CD14-positive monocyte (primary cell): ENCODE measurements at regions not wholly inside any gene's neighbourhood (a gene's known extent, or its start where the extent isn't known, plus 50 kb on each side); places are given as distances from the start of the nearest gene placed in this dataset.

Experiments
- DNase-seq, 3 donors: peaks; one replicate each; pipeline ENCODE4 v3.0.0-alpha.2; 2011 to 2022
- H2AFZ ChIP-seq: 2 replicates; pipeline ENCODE4 v1.6.0; 2012; ENCODE audit warnings: mild to moderate bottlenecking, low read depth, low read length, inconsistent platforms; ENCODE audit not compliant: insufficient read depth, poor library complexity, severe bottlenecking
- H3K27ac ChIP-seq, 2 donors: 1 replicate in 1 of 2; 2 replicates in 1 of 2; pipeline ENCODE4 v1.5.1; 2012 to 2013; ENCODE audit warnings: low read length in 2 of 2, control low read depth in 1 of 2, inconsistent platforms in 1 of 2, low read depth in 1 of 2, mild to moderate bottlenecking in 1 of 2
- H3K27me3 ChIP-seq, 2 donors: one replicate each; pipeline versions ENCODE4 v1.6.0 to v1.6.1; 2011 to 2013; ENCODE audit warnings: low read length in 2 of 2; ENCODE audit not compliant: control insufficient read depth in 2 of 2, insufficient read depth in 2 of 2
- H3K36me3 ChIP-seq, 2 donors: replicated peaks in 1 of 2; 1 replicate in 1 of 2; 2 replicates in 1 of 2; pipeline versions ENCODE4 v1.5.1 to v1.6.1; 2012 to 2013; ENCODE audit warnings: low read length in 2 of 2, control low read depth in 1 of 2, inconsistent platforms in 1 of 2, mild to moderate bottlenecking in 1 of 2; ENCODE audit not compliant: insufficient read depth in 2 of 2, control insufficient read depth in 1 of 2
- H3K4me1 ChIP-seq, 2 donors: 1 replicate in 1 of 2; 2 replicates in 1 of 2; pipeline versions ENCODE4 v1.5.1 to v1.6.1; 2012 to 2013; ENCODE audit warnings: low read length in 2 of 2, control low read depth in 1 of 2, inconsistent platforms in 1 of 2, mild to moderate bottlenecking in 1 of 2, moderate library complexity in 1 of 2; ENCODE audit not compliant: insufficient read depth in 2 of 2, control insufficient read depth in 1 of 2
- H3K4me2 ChIP-seq: replicated peaks from 2 replicates; pipeline ENCODE3; 2012; ENCODE audit warnings: low read length, moderate library complexity, mild to moderate bottlenecking; ENCODE audit not compliant: poor library complexity, severe bottlenecking; ENCODE audit errors: extremely low read depth
- H3K4me3 ChIP-seq, 3 experiments: fragments of 200-600 bp in 1 of 3; sonication (generic) in 1 of 3; replicated peaks in 1 of 3; 1 replicate in 2 of 3; 2 replicates in 1 of 3; pipeline ENCODE4 v1.5.1; 2011 to 2013; ENCODE audit warnings: low read length in 3 of 3, mild to moderate bottlenecking in 3 of 3, control low read depth in 2 of 3, low read depth in 2 of 3, inconsistent platforms in 1 of 3, moderate library complexity in 1 of 3
- H3K79me2 ChIP-seq: 2 replicates; pipeline ENCODE4 v1.6.0; 2012; ENCODE audit warnings: mild to moderate bottlenecking, control low read depth, inconsistent platforms, low read length, moderate library complexity; ENCODE audit not compliant: insufficient read depth
- H3K9ac ChIP-seq: 2 replicates; pipeline ENCODE4 v1.6.0; 2017; ENCODE audit warnings: low read length, mild to moderate bottlenecking; ENCODE audit not compliant: insufficient read depth, poor library complexity, severe bottlenecking
- H3K9me3 ChIP-seq, 2 donors: replicated peaks in 1 of 2; 1 replicate in 1 of 2; 2 replicates in 1 of 2; pipeline versions ENCODE4 v1.5.1 to v1.6.1; 2012 to 2013; ENCODE audit warnings: low read length in 2 of 2, control low read depth in 1 of 2; ENCODE audit not compliant: control insufficient read depth in 1 of 2, insufficient read depth in 1 of 2
- H4K20me1 ChIP-seq: 2 replicates; pipeline ENCODE4 v1.6.0; 2012; ENCODE audit warnings: mild to moderate bottlenecking, low read length, control low read depth, moderate library complexity; ENCODE audit not compliant: insufficient read depth
- H3K27ac Mint-ChIP-seq, 7 donors: one replicate each; pipeline ENCODE4 v1.8.0; 2020; ENCODE audit warnings: mild to moderate bottlenecking in 7 of 7, mixed read lengths in 7 of 7, moderate library complexity in 6 of 7, inconsistent platforms in 2 of 7
- H3K27me3 Mint-ChIP-seq, 3 donors: one replicate each; pipeline ENCODE4 v1.8.0; 2021 to 2022; ENCODE audit warnings: low read depth in 3 of 3, mild to moderate bottlenecking in 3 of 3, mixed read lengths in 3 of 3, moderate library complexity in 3 of 3, inconsistent platforms in 1 of 3
- H3K36me3 Mint-ChIP-seq, 2 donors: one replicate each; pipeline ENCODE4 v1.8.0; 2020; ENCODE audit warnings: mixed read lengths in 2 of 2, inconsistent platforms in 1 of 2, mild to moderate bottlenecking in 1 of 2
- H3K4me1 Mint-ChIP-seq: one replicate; pipeline ENCODE4 v1.8.0; 2020; ENCODE audit warnings: mild to moderate bottlenecking, mixed read lengths
- H3K4me3 Mint-ChIP-seq, 2 donors: one replicate each; pipeline ENCODE4 v1.8.0; 2020; ENCODE audit warnings: mild to moderate bottlenecking in 2 of 2, mixed read lengths in 2 of 2, moderate library complexity in 1 of 2
- H3K9me3 Mint-ChIP-seq, 7 donors: one replicate each; pipeline ENCODE4 v1.8.0; 2020 to 2022; ENCODE audit warnings: mixed read lengths in 7 of 7, mild to moderate bottlenecking in 6 of 7, moderate library complexity in 6 of 7, inconsistent platforms in 2 of 7
- WGBS: methylation state at CpG from one replicate; pipeline ENCODE4 v1.1.5; 2013; ENCODE audit warnings: missing lambda C conversion rate; ENCODE audit not compliant: insufficient coverage; 5-methylcytosine and 5-hydroxymethylcytosine counted together
- intact Hi-C, 2 donors: fragments of 100-400 bp; cut with micrococcal nuclease; formaldehyde crosslinking; loops; one replicate each; pipeline versions ENCODE4 v1.15.0 to v1.15.1; 2023
- TF ChIP-seq, protein P1 (sequence below): fragments of 200-600 bp; IDR thresholded peaks from one replicate; pipeline ENCODE4 v1.8.0; 2022; ENCODE audit warnings: antibody characterized with exemption, mild to moderate bottlenecking

DNA sequence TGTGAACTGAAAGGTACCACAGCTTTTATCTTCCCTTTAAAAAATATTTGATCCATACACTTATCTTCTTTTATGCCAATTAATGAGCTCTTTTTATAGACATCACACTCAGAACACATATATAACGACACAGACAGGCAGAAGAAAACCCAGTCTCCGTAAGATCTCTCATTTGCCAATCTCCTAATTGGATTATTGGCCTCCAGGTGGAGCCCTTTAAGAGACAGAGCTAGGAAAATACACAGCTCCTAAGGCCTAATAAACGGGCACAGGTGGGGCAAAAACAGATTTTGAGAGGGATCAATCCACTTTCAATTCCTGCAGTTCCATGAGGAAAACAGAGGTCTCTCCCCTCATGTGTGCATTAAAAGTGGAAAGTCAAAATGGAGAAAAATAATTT is 1495.4 kb downstream of the RPA4 start:
- Histone ChIP-seq H3K9me3 (peaks cover 0 to 20% of the 10 kb centered on the region in 2 donors), H3K4me3 (no peak overlapping the region), H3K79me2 (no peaks in the 10 kb centered on the region), H2AFZ (no peak overlapping the region), H3K9ac (no peak overlapping the region), H3K27ac (no peak overlapping the region), H3K4me1 (no peaks in the 10 kb centered on the region), H4K20me1 (no peaks in the 10 kb centered on the region), H3K4me2 (no peak overlapping the region), H3K36me3 (no peaks in the 10 kb centered on the region), H3K27me3 (no peaks in the 10 kb centered on the region)
- no CpG with 5 or more reads among the region's 3 CpGs for WGBS
- Mint-ChIP-seq H3K27ac (no peak overlapping the region), H3K9me3 (peaks cover 2 to 25% (median 8%) of the 10 kb centered on the region in 7 donors), H3K36me3 (no peaks in the 10 kb centered on the region), H3K27me3 (no peaks in the 10 kb centered on the region), H3K4me3 (no peak overlapping the region), H3K4me1 (no peaks in the 10 kb centered on the region)
- DNase-seq = no peak
- intact Hi-C loops = no loop called here
- TF ChIP-seq, protein P1, sequence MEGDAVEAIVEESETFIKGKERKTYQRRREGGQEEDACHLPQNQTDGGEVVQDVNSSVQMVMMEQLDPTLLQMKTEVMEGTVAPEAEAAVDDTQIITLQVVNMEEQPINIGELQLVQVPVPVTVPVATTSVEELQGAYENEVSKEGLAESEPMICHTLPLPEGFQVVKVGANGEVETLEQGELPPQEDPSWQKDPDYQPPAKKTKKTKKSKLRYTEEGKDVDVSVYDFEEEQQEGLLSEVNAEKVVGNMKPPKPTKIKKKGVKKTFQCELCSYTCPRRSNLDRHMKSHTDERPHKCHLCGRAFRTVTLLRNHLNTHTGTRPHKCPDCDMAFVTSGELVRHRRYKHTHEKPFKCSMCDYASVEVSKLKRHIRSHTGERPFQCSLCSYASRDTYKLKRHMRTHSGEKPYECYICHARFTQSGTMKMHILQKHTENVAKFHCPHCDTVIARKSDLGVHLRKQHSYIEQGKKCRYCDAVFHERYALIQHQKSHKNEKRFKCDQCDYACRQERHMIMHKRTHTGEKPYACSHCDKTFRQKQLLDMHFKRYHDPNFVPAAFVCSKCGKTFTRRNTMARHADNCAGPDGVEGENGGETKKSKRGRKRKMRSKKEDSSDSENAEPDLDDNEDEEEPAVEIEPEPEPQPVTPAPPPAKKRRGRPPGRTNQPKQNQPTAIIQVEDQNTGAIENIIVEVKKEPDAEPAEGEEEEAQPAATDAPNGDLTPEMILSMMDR = no peak

DNA sequence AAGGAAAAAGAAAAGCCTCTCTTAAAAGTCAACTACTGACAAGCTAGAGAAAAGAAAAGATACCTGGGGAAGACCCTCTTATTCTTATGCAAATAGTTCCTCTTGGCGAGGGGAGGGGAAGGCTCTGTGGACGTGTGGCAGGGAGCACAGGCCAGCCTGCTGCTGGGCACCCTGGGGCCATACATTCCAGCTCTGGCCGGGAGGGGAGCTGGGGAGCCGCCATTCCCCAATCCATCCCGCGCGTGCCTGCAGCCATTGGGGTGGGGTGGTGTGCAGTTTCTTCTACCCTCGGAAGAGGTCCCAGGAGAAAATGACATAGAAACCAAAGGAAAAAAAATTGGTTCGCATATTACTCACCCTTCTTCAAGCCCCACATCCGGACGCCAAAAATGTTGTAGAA is 1496.4 kb downstream of the RPA4 start:
- Histone ChIP-seq H3K27ac (no peak overlapping the region), H3K36me3 (no peaks in the 10 kb centered on the region), H3K79me2 (no peaks in the 10 kb centered on the region), H4K20me1 (no peaks in the 10 kb centered on the region), H3K27me3 (no peaks in the 10 kb centered on the region), H3K4me1 (no peaks in the 10 kb centered on the region), H3K4me3 (no peak overlapping the region), H2AFZ (no peak overlapping the region), H3K4me2 (no peak overlapping the region), H3K9me3 (peaks cover 0 to 16% of the 10 kb centered on the region in 2 donors), H3K9ac (no peak overlapping the region)
- no peak overlapping the region for H3K27ac Mint-ChIP-seq
- H3K27me3 Mint-ChIP-seq = no peaks in the 10 kb centered on the region
- no peaks in the 10 kb centered on the region for H3K4me1 Mint-ChIP-seq
- intact Hi-C loops = no loop called here
- peaks cover 2 to 25% (median 9%) of the 10 kb centered on the region in 7 donors for H3K9me3 Mint-ChIP-seq
- no peak overlapping the region for H3K4me3 Mint-ChIP-seq
- TF ChIP-seq, protein P1 = no peak
- no peaks in the 10 kb centered on the region for H3K36me3 Mint-ChIP-seq
- 100% methylated on average over 2 of the region's 11 CpGs for WGBS
- DNase-seq = no peak
